ENCODE measurements at regions not wholly inside any gene's neighbourhood (a gene's known extent, or its start where the extent isn't known, plus 50 kb on each side); places are given as distances from the start of the nearest gene placed in this dataset.
"Not testable (repeated sequence)": the region's sequence is repeated elsewhere in the genome, so short reads cannot be mapped to it uniquely, and the experiment has no call there.

DNA sequence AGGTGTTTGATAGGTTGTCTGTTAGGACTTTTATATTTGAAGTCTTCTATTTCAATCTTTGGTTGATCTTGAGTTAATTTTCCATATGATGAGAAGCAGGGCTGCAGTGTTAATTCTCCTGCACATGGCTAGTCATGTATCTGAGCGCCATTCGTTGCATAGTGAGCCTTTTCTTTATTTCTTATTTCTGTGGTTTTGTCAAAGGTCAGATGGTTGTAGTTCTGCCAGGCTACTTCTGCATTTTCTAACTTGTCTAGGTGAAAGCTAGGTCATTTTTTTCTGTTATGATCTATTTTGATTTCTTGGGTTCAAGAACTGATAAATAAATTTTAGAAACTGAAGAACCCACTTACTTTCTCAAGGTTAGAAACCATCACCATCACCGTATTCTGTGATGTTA lies 56.7 kb downstream of the CCDC74A start:
- DNase-seq = no peak

DNA sequence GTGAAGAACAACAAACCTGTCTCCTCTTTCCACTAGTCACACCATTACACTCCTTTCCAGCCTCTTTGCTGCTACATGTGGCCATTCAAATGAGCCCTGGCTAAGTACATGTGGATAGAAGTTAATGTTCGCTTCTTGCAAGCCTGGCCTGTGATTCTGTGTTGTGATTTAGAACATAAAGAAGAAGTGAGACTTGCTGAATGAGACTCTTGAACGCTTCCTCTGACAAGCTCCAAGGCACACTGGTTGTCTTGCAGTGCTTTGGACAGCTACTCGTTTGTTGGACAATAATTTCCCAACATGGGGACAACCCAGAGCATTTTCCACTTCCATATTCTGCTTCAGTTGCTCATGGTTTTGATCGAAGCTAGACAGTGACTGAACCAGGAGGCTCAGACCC lies 57.3 kb downstream of the CCDC74A start:
- no peak for DNase-seq

DNA sequence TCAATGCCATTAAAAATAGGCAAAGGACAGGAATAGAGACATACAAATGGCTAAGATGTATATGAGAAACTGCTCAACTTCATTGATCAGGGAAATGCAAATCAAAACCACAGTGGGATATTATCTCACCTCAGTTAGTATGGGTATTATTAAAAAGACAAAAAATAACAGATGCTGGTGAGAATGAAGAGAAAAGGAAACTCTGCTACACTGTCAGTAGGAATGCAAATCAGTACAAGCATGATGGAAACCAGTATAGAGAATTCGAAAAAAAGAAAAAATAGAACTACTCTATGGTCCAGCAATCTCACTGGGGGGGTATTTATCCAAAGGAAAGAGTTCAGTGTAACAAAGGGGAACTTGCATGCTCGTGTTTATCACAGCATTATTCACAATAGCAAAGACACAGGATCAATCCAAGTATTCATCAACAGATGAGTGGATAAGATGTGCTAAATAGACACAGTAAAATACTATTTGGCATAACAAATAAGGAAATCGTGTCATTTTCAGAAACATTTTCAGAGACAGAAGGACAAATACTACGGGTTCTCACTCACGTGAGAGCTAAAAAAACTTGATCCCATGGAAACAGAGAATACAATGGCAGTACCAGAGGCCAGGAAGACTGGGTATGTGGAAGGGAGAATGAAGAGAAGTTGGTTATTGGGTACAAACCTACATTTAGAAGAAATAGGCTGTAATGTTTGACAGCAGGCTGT lies 60.6 kb downstream of the CCDC74A start:
- no peak for DNase-seq

DNA sequence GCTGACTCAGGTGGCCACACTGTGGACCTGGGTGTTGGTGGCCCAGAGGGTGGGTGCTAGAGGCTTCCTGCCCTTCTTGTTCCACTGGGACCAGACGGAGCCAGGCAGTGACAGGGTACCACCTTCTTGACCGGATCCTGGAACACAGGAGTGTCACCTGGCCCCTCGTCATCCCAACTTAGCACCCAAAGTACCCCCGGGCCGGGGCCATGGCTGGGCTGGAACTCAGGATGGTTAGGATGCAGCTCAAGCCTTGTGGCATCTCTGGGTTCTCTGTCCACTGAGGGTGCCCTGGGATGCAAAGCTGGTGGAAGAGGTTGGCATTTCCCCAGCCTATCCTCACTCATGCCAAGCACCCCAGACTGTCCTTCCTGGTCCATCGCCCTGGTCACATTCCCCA lies 61.4 kb downstream of the CCDC74A start:
- DNase-seq = not testable (repeated sequence)

DNA sequence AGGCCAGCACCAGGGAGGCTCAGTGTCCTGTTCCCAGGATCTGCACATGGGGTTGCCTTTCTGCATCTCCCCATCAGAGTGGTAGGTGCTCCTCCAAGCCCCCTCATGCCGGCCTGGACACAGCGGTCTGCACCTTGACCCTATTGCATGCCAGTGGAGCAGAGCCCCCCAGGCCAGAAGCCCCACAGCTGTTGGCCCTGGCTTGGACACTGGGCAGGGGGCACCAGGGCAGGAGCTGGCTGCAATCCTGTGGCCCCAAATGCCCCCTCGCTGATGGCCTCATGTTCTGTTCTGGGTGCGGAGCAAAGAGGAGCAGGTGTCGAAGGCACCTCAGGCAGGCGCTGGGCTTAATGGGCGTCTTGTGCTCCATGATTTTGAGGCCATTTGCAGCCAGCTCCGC lies 62.7 kb downstream of the CCDC74A start:
- no peak for DNase-seq

DNA sequence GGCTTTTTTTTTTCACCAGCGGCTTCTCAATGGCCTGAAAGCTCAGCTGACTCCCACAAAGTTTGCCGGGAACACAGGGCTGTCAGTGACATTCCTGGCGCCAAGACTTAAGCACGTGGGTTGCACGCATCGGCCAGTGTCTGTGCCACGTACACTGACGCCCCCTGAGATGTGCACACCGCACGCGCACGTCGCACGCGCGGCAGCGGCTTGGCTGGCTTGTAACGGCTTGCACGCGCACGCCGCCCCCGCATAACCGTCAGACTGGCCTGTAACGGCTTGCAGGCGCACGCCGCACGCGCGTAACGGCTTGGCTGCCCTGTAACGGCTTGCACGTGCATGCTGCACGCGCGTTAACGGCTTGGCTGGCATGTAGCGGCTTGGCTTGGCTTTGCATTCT lies 63.2 kb downstream of the CCDC74A start:
- DNase-seq = no peak

DNA sequence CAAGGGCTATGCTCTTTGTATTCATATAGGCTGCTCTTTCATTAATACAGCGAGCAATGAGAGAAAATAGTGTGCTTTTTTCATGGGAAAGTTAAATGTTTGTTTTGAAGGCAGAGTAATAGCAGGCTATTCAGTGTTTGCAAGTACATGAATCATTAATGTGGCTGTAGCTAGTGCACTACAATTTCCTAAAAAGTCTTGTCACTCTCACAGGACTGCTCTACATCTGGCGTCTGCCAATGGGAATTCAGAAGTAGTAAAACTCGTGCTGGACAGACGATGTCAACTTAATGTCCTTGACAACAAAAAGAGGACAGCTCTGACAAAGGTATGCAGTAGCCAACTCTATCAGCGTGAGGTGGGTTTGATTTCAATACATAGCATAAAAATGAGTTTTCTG lies 68.9 kb downstream of the CCDC74A start:
- not testable (repeated sequence) for DNase-seq

DNA sequence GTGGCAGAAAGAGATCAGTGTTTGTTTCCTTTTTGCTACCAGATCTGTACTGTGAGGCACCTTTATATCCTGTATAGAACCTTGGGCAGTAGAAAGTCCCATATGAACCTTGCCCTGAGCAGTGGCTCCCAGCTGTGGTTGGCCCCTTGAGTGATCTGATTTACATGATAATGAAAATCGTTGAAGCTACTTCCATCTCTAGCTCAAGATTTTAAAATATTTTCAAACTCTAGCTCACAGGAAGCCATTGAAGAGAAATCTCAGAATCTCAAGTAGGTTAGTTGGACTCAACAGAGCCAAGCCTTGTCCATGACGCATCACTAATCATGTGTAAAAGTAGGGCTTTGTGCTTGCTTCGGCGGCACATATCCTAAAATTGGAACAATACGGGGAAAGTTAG lies 74.8 kb downstream of the CCDC74A start:
- DNase-seq = not testable (repeated sequence)

DNA sequence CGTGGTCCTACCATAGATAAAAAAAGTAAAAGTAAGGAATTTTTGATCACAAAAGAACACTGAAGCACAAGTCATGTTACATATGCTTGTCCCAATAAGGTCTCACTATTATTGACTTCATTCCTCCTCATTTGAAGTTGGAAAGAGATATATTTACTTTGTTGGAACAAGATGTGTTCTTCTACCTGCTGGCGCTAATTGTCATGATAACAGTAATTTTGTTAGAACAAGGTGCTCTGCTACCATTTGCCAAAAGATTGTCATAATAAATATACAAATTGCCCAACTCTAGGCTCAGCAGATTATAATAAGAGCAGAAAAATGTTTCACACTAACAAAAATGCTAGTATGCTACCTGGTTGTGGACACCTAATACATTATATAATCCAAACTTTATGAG lies 77.0 kb downstream of the CCDC74A start:
- not testable (repeated sequence) for DNase-seq

DNA sequence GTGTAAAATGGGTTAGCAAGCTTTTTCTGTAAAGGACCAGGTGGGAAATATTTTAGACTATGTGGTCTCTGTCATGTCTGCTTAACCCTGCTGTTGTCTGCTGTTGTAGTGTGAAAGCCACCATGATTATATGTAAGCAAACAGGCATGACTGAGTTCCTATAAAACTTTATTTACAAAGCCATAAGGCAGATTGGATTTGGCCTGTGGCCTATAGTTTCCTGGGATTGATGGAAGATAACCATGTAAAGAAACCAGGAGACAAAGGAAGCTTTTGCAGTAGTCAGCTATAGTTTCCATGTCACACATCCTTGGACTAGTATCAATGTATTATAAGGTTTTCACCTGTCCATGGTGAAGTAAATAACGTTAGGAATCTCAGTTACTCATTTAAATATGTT lies 78.7 kb downstream of the CCDC74A start:
- DNase-seq = peak; percentile 48

DNA sequence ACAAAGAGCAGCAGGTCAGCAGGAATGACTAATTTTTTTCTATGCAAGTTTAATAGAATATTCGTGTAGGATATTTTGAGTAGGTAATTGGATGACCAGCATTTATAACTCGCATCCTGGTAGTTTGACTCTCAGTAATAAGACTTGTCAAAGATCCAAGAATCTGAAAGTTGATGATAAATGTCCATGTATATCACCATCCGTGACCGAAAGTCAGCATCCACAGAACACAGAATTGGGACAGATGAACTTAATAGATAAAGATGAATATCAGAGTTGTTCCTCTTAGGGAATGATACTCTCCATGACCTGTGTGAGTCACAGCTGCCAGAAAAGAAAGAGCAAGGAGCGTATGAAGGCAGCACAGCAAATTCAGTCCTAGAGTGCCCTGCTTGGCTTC lies 79.4 kb downstream of the CCDC74A start:
- not testable (repeated sequence) for DNase-seq

DNA sequence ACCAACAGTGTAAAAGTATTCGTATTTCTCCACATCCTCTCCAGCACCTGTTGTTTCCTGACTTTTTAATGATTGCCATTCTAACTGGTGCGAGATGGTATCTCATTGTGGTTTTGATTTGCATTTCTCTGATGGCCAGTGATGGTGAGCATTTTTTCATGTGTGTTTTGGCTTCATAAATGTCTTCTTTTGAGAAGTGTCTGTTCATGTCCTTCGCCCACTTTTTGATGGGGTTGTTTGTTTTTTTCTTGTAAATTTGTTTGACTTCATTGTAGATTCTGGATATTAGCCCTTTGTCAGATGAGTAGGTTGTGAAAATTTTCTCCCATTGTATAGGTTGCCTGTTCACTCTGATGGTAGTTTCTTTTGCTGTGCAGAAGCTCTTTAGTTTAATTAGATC lies 86.9 kb downstream of the CCDC74A start:
- DNase-seq = not testable (repeated sequence)

DNA sequence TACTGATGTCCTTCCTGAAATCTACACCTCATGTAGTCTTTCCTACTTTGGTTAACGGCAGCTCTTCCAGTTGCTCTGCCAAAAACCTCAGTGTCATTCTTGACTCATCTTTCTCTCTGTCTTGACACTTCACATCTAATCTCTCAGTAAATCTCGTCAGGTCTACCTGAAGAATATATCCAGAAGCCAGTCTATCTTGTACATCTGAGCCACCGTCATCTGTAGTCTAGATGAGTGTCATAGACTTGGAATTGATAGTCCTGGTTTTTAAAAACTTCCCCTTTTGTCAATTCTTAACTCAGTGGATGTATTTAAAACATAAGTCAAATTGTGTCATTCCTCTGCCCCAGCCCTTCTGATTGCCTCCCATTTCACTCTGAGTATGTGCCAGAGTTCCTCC lies 90.6 kb downstream of the CCDC74A start:
- not testable (repeated sequence) for DNase-seq

DNA sequence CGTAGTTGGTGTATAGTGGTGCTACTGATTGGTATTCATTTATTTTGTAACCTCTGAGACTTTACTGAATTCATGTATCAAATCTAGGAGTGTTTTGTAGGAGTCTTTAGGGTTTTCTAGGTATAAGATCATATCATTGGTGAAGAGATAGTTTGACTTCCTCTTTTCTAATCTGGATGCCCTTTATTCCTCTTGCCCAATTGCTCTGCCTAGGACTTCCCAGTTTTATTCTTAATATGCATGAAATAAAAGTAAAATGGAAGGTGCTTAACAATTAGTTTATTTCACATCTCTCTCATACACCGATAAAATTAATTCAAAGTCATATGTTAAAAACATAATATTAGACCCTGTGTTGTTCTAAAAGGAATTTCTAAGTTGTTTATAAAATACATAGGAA lies 95.2 kb downstream of the CCDC74A start:
- DNase-seq = not testable (repeated sequence)

DNA sequence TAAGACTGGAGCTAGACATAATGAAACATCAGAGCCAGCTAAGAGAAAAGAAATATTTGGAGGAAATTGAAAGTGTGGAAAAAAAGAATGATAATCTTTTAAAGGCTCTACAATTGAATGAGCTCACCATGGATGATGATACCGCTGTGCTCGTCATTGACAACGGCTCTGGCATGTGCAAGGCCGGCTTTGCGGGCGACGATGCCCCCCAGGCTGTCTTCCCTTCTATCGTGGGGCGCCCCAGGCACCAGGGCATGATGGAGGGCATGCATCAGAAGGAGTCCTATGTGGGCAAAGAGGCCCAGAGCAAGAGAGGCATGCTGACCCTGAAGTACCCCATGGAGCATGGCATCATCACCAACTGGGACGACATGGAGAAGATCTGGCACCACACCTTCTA lies 98.3 kb downstream of the CCDC74A start:
- not testable (repeated sequence) for DNase-seq

DNA sequence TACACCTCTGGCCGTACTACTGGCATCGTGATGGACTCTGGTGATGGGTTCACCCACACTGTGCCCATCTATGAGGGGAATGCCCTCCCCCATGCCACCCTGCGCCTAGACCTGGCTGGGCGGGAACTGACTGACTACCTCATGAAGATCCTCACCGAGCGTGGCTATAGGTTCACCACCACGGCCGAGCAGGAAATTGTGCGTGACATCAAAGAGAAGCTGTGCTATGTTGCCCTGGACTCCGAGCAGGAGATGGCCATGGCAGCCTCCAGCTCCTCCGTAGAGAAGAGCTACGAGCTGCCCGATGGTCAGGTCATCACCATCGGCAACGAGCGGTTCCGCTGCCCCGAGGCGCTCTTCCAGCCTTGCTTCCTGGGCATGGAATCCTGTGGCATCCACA lies 98.9 kb downstream of the CCDC74A start:
- DNase-seq = not testable (repeated sequence)

DNA sequence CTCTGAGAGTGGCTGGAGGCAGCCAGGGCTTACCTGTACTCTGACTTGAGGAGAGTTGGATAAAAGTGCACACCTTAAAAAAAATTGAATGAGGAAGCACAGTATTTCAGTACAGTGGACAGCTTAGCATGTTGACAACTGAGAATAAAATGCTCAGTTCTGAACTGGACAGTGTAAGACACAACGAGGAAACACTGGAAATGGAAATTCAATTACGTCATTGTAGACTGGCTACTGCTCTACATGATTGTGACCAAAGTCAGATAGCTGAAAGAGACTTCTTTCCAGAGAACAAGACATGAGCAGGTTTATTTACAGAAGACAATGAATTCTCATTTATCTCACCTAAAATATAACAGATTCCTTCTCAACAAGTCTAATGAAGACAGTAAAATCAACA lies 100.1 kb downstream of the CCDC74A start:
- not testable (repeated sequence) for DNase-seq

DNA sequence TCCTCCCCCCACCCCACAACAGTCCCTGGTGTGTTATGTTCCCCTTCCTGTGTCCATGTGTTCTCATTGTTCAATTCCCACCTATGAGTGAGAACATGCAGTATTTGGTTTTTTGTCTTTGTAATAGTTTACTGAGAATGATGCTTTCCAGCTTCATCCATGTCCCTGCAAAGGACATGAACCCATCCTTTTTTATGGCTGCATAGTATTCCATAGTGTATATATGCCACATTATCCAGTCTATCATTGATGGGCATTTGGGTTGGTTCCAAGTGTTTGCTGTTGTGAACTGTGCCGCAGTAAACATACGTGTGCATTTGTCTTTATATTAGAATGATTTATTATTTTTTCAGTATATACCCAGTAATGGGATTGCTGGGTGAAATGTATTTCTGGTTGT lies 104.0 kb downstream of the CCDC74A start:
- not testable (repeated sequence) for DNase-seq

DNA sequence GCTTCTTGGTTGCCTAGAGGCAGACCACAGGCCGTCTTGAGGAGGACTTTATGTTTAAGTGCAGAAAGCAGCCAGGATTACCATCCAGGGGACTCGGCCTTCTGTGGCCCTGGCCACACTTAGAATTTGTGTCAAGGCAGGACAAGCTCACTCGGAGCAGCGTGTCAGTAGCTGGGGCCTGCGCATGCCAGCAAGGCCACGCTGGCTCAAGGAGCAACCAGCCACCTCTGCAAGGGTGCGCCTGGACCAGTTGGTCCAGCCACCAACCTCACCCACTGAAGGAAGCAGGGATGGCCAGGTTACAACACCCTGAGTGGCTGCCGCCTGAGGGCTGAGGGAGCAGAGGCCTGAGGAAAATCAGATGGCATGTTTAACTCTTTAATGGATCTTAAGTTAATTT lies 105.7 kb downstream of the CCDC74A start:
- not testable (repeated sequence) for DNase-seq

DNA sequence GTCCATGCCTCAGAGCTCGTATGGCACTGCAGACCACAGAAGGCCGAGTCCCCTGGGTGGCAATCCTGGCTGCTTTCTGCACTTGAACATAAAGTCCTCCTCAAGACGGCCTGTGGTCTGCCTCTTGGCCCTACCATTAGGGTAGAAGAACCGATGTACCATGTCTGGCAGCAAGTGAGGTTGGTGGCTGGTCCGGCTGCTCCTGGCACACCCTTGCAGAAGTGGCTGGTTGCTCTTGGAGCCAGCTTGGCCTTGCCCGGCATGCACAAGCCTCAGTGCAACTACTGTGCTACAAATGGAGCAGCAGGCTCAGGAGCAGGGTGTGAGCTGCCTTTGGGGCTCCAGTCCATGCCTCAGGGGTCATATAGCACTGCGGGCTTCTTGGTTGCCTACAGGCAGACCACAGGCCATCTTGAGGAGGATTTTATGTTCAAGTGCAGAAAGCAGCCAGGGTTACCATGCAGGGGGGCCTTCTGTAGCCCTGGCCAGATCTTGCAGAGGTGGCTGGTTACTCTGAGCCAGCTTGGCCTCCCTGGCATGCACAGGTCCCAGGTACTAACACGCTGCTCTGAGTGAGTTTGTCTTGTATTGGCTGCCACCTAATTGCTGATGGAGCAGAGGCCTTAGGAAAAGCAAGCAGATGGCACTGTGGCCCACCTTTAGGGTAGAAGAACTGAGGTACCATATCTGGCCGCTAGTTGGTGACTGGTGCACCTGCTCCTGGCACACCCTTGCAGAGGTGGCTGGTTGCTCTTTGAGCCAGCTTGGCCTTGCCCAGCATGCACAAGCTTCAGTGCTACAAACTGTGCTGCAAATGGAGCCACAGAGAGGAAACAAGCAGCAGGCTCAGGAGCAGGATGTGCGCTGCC lies 106.4 kb downstream of the CCDC74A start:
- not testable (repeated sequence) for DNase-seq

DNA sequence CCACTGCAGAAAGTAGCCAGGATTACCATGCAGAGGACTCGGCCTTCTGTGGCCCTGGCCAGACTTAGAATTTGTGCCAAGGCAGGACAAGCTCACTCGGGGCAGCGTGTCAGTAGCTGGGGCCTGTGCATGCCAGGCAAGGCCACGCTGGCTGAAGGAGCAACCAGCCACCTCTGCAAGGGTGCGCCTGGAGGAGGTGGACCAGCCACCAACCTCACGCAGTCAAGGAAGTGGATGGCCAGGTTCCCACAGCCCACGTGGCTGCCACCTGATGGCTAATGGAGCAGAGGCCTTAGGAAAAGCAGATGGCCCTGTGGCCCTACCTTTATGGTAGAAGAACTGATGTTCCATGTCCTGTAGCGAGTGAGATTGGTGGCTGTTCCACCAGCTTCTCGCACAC lies 107.9 kb downstream of the CCDC74A start:
- DNase-seq = no peak

DNA sequence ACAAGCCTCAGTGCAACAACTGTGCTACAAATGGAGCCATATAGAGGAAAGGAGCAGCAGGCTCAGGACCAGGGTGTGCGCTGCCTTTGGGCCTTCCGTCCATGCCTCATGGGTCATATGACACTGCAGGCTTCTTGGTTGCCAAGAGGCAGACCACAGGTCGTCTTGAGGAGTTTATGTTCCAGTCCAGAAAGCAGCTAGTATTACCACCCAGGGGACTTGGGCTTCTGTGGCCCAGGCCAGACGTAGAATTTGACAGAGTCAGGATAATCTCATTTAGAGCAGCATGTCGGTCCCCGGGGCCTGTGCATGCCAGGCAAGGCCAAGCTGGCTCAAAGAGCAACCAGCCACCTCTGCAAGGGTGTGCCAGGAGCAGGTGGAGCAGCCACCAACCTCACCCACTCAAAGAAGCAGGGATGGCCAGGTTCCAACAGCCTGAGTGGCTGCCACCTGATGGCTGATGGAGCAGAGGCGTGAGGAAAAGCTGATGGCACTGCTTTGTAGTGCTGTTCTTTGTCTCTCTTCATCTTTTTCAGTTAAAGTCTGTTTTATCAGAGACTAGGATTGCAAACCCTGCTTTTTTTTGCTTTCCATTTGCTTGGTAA lies 109.1 kb downstream of the CCDC74A start:
- peak; percentile 68 for DNase-seq

DNA sequence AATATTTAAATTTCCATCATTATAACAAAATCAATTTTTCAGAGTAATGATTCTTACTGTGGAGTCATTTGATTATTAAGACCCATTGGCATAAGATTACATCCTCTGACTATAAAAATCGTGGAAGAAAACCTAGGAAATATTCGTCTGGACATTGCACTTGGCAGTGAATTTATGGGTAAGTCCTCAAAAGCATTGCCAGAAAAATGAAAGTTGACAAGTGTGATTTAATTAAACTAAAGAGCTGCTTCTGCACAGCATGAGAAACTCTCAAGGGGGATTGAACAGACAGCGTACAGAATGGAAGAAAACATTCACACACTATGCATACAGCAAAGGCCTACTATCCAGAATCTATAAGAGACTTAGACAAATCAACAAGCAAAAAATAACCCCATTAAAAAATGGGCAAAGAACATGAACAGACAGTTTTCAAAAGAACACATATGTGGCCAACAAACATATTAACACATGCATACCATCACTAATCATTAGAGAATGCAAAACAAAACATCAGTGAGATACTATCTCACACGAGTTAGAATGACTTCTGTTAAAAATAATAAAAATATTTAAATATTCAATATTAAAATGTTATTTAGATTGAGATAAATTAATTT lies 111.4 kb downstream of the CCDC74A start:
- DNase-seq = not testable (repeated sequence)

Measured in NCI-H345 (cell line).